MCF 10A (cell line): ENCODE measurements at regions not wholly inside any gene's neighbourhood (a gene's known extent, or its start where the extent isn't known, plus 50 kb on each side); places are given as distances from the start of the nearest gene placed in this dataset.

Experiments used
- BruUV-seq: library from RNA; stranded (reverse); fragments of 400-500 nt; replicated peaks from 2 replicates; lab custom pipeline; 2021; lab: Mats Ljungman, UMichigan
- CTCF ChIA-PET: fragments of 300-600 bp; sonication (Branson Sonifier 250); formaldehyde crosslinking; extraction: SDS; loops from one replicate; lab custom pipeline; 2021; ENCODE audit warnings: antibody characterized with exemption, inconsistent platforms; lab: Yijun Ruan, JAX
- POLR2A ChIA-PET: fragments of 300-600, 350-650 bp; sonication (Branson Sonifier 250); formaldehyde crosslinking; extraction: SDS; loops from one replicate; lab custom pipeline; 2020; ENCODE audit warnings: antibody characterized with exemption, inconsistent platforms; lab: Yijun Ruan, JAX
- DNase-seq: peaks from one replicate; pipeline ENCODE4 v3.0.0-alpha.2; 2018; ENCODE audit not compliant: unreplicated experiment
- H3K27ac Mint-ChIP-seq: one replicate; pipeline ENCODE4 v1.8.0; 2022; ENCODE audit warnings: mild to moderate bottlenecking, low read depth, mixed read lengths; ENCODE audit not compliant: unreplicated experiment
- H3K27me3 Mint-ChIP-seq: one replicate; pipeline ENCODE4 v1.8.0; 2022; ENCODE audit warnings: mixed read lengths; ENCODE audit not compliant: insufficient read depth, unreplicated experiment
- H3K36me3 Mint-ChIP-seq: one replicate; pipeline ENCODE4 v1.8.0; 2022; ENCODE audit warnings: mild to moderate bottlenecking, moderate library complexity, mixed read lengths; ENCODE audit not compliant: insufficient read depth, unreplicated experiment
- H3K4me1 Mint-ChIP-seq: one replicate; pipeline ENCODE4 v1.8.0; 2022; ENCODE audit warnings: mixed read lengths; ENCODE audit not compliant: insufficient read depth, unreplicated experiment
- H3K4me3 Mint-ChIP-seq: one replicate; pipeline ENCODE4 v1.8.0; 2022; ENCODE audit warnings: mild to moderate bottlenecking, moderate library complexity, mixed read lengths; ENCODE audit not compliant: unreplicated experiment
- H3K9me3 Mint-ChIP-seq: one replicate; pipeline ENCODE4 v1.8.0; 2022; ENCODE audit warnings: mixed read lengths; ENCODE audit not compliant: unreplicated experiment
- intact Hi-C: fragments of 100-400 bp; cut with micrococcal nuclease; formaldehyde crosslinking; loops from 2 replicates; pipeline ENCODE4 v1.14.1; 2022
- TF ChIP-seq, protein P1 (sequence below): fragments of 200-600 bp; IDR thresholded peaks from one replicate; pipeline ENCODE4 v1.8.0; 2022; ENCODE audit warnings: antibody characterized with exemption, mild to moderate bottlenecking; ENCODE audit not compliant: unreplicated experiment

DNA sequence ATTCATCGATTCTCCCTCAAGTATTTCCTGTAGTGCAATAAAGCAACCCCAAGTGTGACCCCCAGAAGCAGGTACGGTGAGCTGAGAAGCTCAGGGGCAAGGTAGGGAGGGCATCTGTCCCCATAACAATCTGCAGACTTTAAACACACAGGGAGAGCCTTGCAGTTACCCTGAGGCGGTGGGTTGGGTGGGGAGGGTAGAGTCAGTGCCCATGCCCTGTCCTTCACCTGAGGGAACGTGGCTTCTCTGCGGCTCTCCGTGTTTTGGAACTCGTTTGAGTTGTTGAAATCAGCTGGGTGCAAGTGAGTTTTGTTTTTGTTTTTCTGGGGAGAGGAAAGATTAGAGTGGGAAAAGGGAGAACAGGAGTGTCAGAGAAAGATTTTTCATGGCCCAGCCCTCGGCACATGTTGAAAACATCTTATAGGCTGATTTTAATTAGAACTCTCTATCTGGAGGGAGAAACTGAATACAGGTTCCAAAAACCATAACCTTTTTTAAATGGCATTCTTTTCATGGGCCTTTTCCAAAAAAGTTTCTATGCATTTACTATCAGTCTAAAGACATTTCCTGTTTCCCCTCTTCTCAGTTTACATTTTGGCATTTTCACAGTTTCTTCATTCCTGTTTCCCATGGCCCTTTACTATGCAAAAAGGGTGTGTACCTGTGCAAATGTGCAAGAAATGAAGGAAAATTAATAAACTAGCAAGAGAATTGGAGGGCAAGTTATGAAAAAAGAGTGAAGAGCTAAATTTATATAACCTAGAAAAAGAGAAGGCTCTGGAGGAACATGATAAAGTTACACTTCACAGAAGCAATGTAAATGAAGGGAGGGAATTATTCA, 266.5 kb upstream of the VLDLR start:
- H3K36me3 Mint-ChIP-seq, result no peaks in the 10 kb centered on the region
- H3K9me3 Mint-ChIP-seq, result no peaks in the 10 kb centered on the region
- H3K4me3 Mint-ChIP-seq, result no peak overlapping the region
- H3K4me1 Mint-ChIP-seq, result no peaks in the 10 kb centered on the region
- intact Hi-C loops, result no loop called here
- no peak overlapping the region for H3K27ac Mint-ChIP-seq
- no peak for DNase-seq
- TF ChIP-seq, protein P1, sequence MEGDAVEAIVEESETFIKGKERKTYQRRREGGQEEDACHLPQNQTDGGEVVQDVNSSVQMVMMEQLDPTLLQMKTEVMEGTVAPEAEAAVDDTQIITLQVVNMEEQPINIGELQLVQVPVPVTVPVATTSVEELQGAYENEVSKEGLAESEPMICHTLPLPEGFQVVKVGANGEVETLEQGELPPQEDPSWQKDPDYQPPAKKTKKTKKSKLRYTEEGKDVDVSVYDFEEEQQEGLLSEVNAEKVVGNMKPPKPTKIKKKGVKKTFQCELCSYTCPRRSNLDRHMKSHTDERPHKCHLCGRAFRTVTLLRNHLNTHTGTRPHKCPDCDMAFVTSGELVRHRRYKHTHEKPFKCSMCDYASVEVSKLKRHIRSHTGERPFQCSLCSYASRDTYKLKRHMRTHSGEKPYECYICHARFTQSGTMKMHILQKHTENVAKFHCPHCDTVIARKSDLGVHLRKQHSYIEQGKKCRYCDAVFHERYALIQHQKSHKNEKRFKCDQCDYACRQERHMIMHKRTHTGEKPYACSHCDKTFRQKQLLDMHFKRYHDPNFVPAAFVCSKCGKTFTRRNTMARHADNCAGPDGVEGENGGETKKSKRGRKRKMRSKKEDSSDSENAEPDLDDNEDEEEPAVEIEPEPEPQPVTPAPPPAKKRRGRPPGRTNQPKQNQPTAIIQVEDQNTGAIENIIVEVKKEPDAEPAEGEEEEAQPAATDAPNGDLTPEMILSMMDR, result no peak
- BruUV-seq, result no TSS peak
- H3K27me3 Mint-ChIP-seq, result no peaks in the 10 kb centered on the region
- ChIA-PET POLR2A (interaction anchor here (0.6 kb wide), 1 partner anchor 10 kb away, joined by 3 read pairs; no protein-coding TSS in a partner anchor), CTCF (interaction anchor here (0.7 to 1.1 kb wide), 2 partner anchors 9 kb away, joined by 3 read pairs; no protein-coding TSS in a partner anchor)

GRCh38 chr9:2355697-2355983, 265.9 kb upstream of the VLDLR start:
- Mint-ChIP-seq H3K27ac (no peak overlapping the region), H3K4me3 (no peak overlapping the region), H3K4me1 (no peaks in the 10 kb centered on the region), H3K27me3 (no peaks in the 10 kb centered on the region), H3K9me3 (no peaks in the 10 kb centered on the region), H3K36me3 (no peaks in the 10 kb centered on the region)
- intact Hi-C loops, result no loop called here
- TF ChIP-seq, protein P1, result no peak
- BruUV-seq, result no TSS peak
- no peak for DNase-seq
- POLR2A ChIA-PET, result interaction anchor here (0.6 kb wide), 1 partner anchor 9 kb away, joined by 3 read pairs; no protein-coding TSS in a partner anchor
- CTCF ChIA-PET, result interaction anchor here (0.7 to 1.1 kb wide), 2 partner anchors 8 to 9 kb away, joined by 3 read pairs; no protein-coding TSS in a partner anchor

GRCh38 chr9:2356041-2356790, 265.4 kb upstream of the VLDLR start:
- ChIA-PET POLR2A (interaction anchor here (0.6 kb wide), 1 partner anchor 9 kb away, joined by 3 read pairs; no protein-coding TSS in a partner anchor), CTCF (interaction anchor here (1.1 kb wide), 1 partner anchor 10 kb away, joined by 3 read pairs; no protein-coding TSS in a partner anchor)
- Mint-ChIP-seq H3K36me3 (no peaks in the 10 kb centered on the region), H3K4me1 (no peaks in the 10 kb centered on the region), H3K27me3 (no peaks in the 10 kb centered on the region), H3K9me3 (no peaks in the 10 kb centered on the region), H3K4me3 (no peak overlapping the region), H3K27ac (no peak overlapping the region)
- intact Hi-C loops, result no loop called here
- no peak for DNase-seq
- TF ChIP-seq, protein P1, result no peak
- BruUV-seq, result no TSS peak

DNA sequence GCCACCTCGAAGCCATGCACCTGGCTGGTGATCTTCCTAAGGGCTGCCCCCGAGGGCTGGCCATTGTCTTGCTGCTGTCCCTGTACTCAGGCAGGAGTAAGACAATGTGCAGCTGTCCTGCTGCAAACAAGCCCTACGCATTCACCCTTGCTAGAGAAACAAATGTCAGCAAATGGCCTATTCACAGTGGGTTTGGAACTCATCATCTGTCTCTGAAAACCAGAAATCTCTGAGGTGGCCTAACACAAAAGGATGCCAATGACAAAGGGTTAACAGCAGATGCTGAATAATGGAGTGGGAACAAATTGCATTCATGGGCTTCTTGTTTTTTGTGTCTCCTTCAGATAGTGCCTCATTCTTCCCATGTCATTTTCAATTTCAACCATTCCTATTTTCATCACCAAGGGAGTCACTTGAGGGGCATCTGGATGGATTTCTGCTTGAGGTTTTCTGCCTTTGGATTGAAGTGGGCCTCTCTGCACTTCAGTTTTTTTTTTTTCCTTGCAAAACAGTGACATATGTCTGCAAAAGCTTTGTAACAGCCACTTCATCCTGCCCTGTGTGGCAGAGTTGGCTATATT, 261.6 kb upstream of the VLDLR start:
- no peaks in the 10 kb centered on the region for H3K9me3 Mint-ChIP-seq
- CTCF ChIA-PET, result interaction anchor here (0.6 kb wide), 1 partner anchor 127 kb away, joined by 3 read pairs; no protein-coding TSS in a partner anchor
- BruUV-seq, result no TSS peak

More for the DNA sequence above, 261.6 kb upstream of the VLDLR start:
- Mint-ChIP-seq H3K4me3 (no peak overlapping the region), H3K4me1 (peaks cover 7% of the 10 kb centered on the region), H3K27me3 (no peaks in the 10 kb centered on the region), H3K27ac (no peak overlapping the region), H3K36me3 (peaks cover 7% of the 10 kb centered on the region)
- POLR2A ChIA-PET, result no interaction called here
- intact Hi-C loops, result no loop called here
- DNase-seq, result no peak
- TF ChIP-seq, protein P1, result no peak
